AG10803 (cell line): ENCODE measurements at regions not wholly inside any gene's neighbourhood (a gene's known extent, or its start where the extent isn't known, plus 50 kb on each side); places are given as distances from the start of the nearest gene placed in this dataset.

Source experiments
- DNase-seq: peaks from one replicate; pipeline ENCODE4 v3.0.0; 2010; ENCODE audit warnings: low read depth
- H3K4me3 ChIP-seq: 2 replicates; pipeline ENCODE4 v1.5.1; 2011; ENCODE audit warnings: mild to moderate bottlenecking, low read length, control low read depth
- CTCF ChIP-seq: conservative IDR thresholded peaks from 2 replicates; pipeline ENCODE4 v1.5.1; 2011; ENCODE audit warnings: mild to moderate bottlenecking, low read length, control low read depth, inconsistent platforms

GRCh38 chr22:48944433-48944750, 883.3 kb downstream of the BRD1 start:
- H3K4me3 ChIP-seq: no peak overlapping the region
- DNase-seq: no peak
- TF ChIP-seq CTCF: no peak

- H3K4me3 ChIP-seq: no peak overlapping the region
- peak; percentile 1 for DNase-seq
- peak; percentile 25 for TF ChIP-seq CTCF
Observed at GRCh38 chr22:48943567-48944432, 883.9 kb downstream of the BRD1 start.

- no peak for DNase-seq
- H3K4me3 ChIP-seq: no peak overlapping the region
- TF ChIP-seq CTCF: no peak
Observed at GRCh38 chr22:48942698-48943566, 884.7 kb downstream of the BRD1 start.

GRCh38 chr22:48941903-48942575, 885.6 kb downstream of the BRD1 start:
- H3K4me3 ChIP-seq: no peak overlapping the region
- DNase-seq: no peak
- TF ChIP-seq CTCF: no peak

GRCh38 chr22:48941033-48941902, 886.4 kb downstream of the BRD1 start:
- no peak for DNase-seq
- H3K4me3 ChIP-seq: no peak overlapping the region
- no peak for TF ChIP-seq CTCF

GRCh38 chr22:48940266-48941032, 887.2 kb downstream of the BRD1 start:
- no peak for DNase-seq
- no peak for TF ChIP-seq CTCF
- H3K4me3 ChIP-seq: no peak overlapping the region
